C4-2B (cell line): ENCODE measurements at regions not wholly inside any gene's neighbourhood (a gene's known extent, or its start where the extent isn't known, plus 50 kb on each side); places are given as distances from the start of the nearest gene placed in this dataset.

Source experiments
- CTCF ChIP-seq: fragments of 450-650 bp; conservative IDR thresholded peaks from 2 replicates; pipeline ENCODE4 v1.5.1; 2017; ENCODE audit warnings: mild to moderate bottlenecking
- ZFX ChIP-seq: fragments of 450-650 bp; IDR thresholded peaks from 2 replicates; pipeline ENCODE4 v1.6.1; 2017

- no peak for TF ChIP-seq CTCF
- no peak for TF ChIP-seq ZFX
These were observed 52.5 kb upstream of the MPP7 start for GRCh38 chr10:28355376-28355775.
